ENCODE measurements at regions not wholly inside any gene's neighbourhood (a gene's known extent, or its start where the extent isn't known, plus 50 kb on each side); places are given as distances from the start of the nearest gene placed in this dataset.

DNA sequence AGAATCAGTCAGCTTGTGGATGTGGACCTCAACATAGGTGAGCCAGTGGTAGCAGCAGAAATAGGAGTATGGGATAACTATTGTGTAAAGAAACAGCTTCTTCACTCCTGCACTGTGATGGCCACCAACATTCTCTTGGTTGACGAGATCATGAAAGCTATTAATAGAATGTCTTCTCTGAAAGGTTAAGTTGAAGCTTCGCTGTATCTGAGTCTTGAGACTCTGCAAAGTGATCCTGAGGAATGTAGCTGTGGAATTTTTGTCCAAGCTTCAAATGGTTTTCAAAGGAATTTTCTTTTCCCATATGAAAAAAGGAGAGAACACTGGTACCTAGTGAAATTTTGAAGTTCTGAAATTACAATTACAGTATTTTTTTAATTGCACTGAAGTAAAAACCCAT, 146.3 kb downstream of the GMNC start:
- TF ChIP-seq, protein P1, sequence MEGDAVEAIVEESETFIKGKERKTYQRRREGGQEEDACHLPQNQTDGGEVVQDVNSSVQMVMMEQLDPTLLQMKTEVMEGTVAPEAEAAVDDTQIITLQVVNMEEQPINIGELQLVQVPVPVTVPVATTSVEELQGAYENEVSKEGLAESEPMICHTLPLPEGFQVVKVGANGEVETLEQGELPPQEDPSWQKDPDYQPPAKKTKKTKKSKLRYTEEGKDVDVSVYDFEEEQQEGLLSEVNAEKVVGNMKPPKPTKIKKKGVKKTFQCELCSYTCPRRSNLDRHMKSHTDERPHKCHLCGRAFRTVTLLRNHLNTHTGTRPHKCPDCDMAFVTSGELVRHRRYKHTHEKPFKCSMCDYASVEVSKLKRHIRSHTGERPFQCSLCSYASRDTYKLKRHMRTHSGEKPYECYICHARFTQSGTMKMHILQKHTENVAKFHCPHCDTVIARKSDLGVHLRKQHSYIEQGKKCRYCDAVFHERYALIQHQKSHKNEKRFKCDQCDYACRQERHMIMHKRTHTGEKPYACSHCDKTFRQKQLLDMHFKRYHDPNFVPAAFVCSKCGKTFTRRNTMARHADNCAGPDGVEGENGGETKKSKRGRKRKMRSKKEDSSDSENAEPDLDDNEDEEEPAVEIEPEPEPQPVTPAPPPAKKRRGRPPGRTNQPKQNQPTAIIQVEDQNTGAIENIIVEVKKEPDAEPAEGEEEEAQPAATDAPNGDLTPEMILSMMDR (IDR thresholded peaks at IDR 0.05; ENCODE audit: extremely low read depth in 1 of 2, insufficient read depth in 1 of 2, low read depth in 1 of 2, low read length in 2 of 2): no peak
- no peak for TF ChIP-seq JUN (IDR thresholded peaks at IDR 0.05; ENCODE audit: borderline replicate concordance, insufficient read depth, insufficient read length, low read depth)
- TF ChIP-seq POLR2A (IDR thresholded peaks at IDR 0.05; ENCODE audit: low read depth, low read length): no peak
- no peak for TF ChIP-seq FOS (IDR thresholded peaks at IDR 0.05; ENCODE audit: borderline replicate concordance, insufficient read depth, low read length)
- no peak for TF ChIP-seq EZH2 (IDR thresholded peaks at IDR 0.05; ENCODE audit: borderline replicate concordance, low read depth, low read length, severe bottlenecking)
- TF ChIP-seq, protein P2, sequence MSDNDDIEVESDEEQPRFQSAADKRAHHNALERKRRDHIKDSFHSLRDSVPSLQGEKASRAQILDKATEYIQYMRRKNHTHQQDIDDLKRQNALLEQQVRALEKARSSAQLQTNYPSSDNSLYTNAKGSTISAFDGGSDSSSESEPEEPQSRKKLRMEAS (IDR thresholded peaks at IDR 0.05; ENCODE audit: insufficient read depth, insufficient read length): no peak
- no peak for TF ChIP-seq POLR2AphosphoS5 (IDR thresholded peaks at IDR 0.05; ENCODE audit: insufficient read depth, low read depth, low read length)
- no peak for TF ChIP-seq MYC (IDR thresholded peaks at IDR 0.05; ENCODE audit: low read depth, low read length)
